ENCODE measurements at regions not wholly inside any gene's neighbourhood (a gene's known extent, or its start where the extent isn't known, plus 50 kb on each side); places are given as distances from the start of the nearest gene placed in this dataset.

GRCh38 chr14:99052467-99052866 lies 219.5 kb downstream of the BCL11B start:
- POLR2A ChIA-PET: no interaction called here
- CTCF ChIA-PET: interaction anchor here (0.9 to 1.6 kb wide), 2 partner anchors 8 to 47 kb away, joined by 3 read pairs; no protein-coding TSS in a partner anchor
- DNase-seq (ENCODE audit: extremely low spot score): no peak
- TF ChIP-seq, protein P1, sequence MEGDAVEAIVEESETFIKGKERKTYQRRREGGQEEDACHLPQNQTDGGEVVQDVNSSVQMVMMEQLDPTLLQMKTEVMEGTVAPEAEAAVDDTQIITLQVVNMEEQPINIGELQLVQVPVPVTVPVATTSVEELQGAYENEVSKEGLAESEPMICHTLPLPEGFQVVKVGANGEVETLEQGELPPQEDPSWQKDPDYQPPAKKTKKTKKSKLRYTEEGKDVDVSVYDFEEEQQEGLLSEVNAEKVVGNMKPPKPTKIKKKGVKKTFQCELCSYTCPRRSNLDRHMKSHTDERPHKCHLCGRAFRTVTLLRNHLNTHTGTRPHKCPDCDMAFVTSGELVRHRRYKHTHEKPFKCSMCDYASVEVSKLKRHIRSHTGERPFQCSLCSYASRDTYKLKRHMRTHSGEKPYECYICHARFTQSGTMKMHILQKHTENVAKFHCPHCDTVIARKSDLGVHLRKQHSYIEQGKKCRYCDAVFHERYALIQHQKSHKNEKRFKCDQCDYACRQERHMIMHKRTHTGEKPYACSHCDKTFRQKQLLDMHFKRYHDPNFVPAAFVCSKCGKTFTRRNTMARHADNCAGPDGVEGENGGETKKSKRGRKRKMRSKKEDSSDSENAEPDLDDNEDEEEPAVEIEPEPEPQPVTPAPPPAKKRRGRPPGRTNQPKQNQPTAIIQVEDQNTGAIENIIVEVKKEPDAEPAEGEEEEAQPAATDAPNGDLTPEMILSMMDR (IDR thresholded peaks at IDR 0.05; ENCODE audit: control extremely low read depth, extremely low read depth, low read depth, missing control alignments): no peak

- CTCF ChIA-PET: no interaction called here
- TF ChIP-seq, protein P1 (IDR thresholded peaks at IDR 0.05; ENCODE audit: control extremely low read depth, extremely low read depth, low read depth, missing control alignments): no peak
- no peak for DNase-seq (ENCODE audit: extremely low spot score)
- POLR2A ChIA-PET: no interaction called here
Observed at GRCh38 chr14:99055019-99055418, 217.0 kb downstream of the BCL11B start.

DNA sequence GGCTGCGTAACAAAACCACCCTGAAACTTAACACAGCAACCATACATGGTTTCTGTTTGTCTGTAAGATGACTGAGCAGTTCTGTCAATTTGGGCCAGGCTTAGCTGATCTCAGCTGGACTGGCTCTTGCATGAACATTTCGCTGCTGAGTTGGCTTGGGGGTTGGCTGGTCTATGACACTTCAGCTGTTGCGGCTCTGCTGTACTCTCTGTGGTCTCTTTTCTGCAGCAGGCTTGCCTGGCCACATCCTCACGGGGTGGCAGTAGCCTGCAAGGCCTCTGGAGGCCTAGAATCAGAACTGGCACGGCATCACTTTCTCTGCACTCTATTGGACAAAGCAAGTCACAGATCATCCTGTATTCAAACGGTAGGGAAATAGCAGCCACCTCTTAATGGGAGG lies 216.2 kb downstream of the BCL11B start:
- CTCF ChIA-PET: no interaction called here
- TF ChIP-seq, protein P1 (IDR thresholded peaks at IDR 0.05; ENCODE audit: control extremely low read depth, extremely low read depth, low read depth, missing control alignments): no peak
- POLR2A ChIA-PET: no interaction called here
- no peak for DNase-seq (ENCODE audit: extremely low spot score)

DNA sequence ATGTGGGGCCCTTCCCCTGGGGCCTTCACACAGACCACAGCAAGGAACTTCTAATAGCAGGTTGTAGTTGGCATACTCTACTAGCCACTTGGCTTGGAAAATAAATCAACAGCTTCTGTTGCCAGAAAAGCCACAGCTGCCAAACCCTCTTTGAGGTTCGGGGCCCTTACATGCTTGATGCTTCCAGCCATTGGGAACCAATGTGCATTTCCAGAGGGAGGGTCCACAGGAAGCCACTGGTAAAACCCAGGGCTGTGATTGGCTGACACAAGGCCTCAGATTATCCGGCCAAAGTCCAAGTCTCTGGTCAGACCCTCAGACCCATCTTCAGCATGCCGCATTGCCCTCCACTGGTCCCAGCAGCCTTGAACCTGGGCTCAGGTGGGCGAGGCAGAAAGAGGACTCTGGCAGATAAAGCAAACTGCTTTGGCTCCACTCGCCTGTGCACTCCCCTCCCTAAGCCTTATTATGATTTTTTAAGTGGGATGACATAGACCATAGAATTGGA lies 214.4 kb downstream of the BCL11B start:
- ChIA-PET CTCF (interaction anchor here (1.6 kb wide), 1 partner anchor 8 kb away, joined by 5 read pairs; no protein-coding TSS in a partner anchor), POLR2A (no interaction called here)
- TF ChIP-seq, protein P1 (IDR thresholded peaks at IDR 0.05; ENCODE audit: control extremely low read depth, extremely low read depth, low read depth, missing control alignments): no peak
- DNase-seq (ENCODE audit: extremely low spot score): no peak

GRCh38 chr14:99058542-99058941 lies 213.5 kb downstream of the BCL11B start:
- ChIA-PET POLR2A (no interaction called here), CTCF (interaction anchor here (1.6 kb wide), 1 partner anchor 9 kb away, joined by 5 read pairs; no protein-coding TSS in a partner anchor)
- DNase-seq (ENCODE audit: extremely low spot score): no peak

DNA sequence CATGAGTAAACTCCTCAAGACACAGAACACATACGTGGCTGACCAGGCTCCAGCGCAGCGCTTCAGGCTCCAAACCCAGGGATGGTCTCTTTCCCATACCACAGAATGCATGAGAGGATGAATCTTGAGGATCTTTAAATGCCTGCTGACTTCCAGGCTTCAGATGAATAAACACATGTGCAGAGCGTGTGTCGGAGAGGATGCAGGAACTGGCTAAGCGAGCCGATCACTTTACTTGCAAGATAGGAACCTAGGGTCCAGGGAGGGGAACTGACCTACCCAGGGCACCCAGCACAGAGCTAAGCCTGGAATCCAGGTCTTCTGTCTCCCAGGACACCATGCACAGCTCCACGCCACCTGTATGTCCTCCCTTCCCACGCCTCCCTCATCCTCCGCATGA lies 209.8 kb downstream of the BCL11B start:
- TF ChIP-seq, protein P1 (IDR thresholded peaks at IDR 0.05; ENCODE audit: control extremely low read depth, extremely low read depth, low read depth, missing control alignments): no peak
- CTCF ChIA-PET: no interaction called here
- DNase-seq (ENCODE audit: extremely low spot score): no peak
- POLR2A ChIA-PET: no interaction called here

More at GRCh38 chr14:99058542-99058941, 213.5 kb downstream of the BCL11B start:
- TF ChIP-seq, protein P1 (IDR thresholded peaks at IDR 0.05; ENCODE audit: control extremely low read depth, extremely low read depth, low read depth, missing control alignments): no peak
